ENCODE measurements at regions not wholly inside any gene's neighbourhood (a gene's known extent, or its start where the extent isn't known, plus 50 kb on each side); places are given as distances from the start of the nearest gene placed in this dataset.

DNA sequence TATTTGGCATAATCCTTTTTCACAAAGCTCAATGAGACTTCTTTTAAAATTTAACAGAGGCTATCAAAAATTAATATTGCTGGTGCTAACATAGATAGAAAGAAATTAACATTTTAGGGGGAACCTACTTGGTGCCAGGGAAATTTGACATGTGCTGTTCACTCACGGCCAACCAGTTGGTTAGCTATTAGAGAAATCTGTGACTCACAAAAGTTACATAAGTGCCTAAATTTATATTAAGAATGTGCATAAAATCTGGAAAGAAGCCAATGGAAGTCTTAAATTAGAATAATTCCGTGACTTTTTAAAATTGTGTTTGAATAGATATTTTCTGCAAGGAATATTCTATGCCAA, 184.3 kb upstream of the MAP2 start:
- TF ChIP-seq, protein P1, sequence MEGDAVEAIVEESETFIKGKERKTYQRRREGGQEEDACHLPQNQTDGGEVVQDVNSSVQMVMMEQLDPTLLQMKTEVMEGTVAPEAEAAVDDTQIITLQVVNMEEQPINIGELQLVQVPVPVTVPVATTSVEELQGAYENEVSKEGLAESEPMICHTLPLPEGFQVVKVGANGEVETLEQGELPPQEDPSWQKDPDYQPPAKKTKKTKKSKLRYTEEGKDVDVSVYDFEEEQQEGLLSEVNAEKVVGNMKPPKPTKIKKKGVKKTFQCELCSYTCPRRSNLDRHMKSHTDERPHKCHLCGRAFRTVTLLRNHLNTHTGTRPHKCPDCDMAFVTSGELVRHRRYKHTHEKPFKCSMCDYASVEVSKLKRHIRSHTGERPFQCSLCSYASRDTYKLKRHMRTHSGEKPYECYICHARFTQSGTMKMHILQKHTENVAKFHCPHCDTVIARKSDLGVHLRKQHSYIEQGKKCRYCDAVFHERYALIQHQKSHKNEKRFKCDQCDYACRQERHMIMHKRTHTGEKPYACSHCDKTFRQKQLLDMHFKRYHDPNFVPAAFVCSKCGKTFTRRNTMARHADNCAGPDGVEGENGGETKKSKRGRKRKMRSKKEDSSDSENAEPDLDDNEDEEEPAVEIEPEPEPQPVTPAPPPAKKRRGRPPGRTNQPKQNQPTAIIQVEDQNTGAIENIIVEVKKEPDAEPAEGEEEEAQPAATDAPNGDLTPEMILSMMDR (IDR thresholded peaks at IDR 0.05): no peak
- no peak for TF ChIP-seq POLR2A (IDR thresholded peaks at IDR 0.05)

Data from Peyer's patch (tissue), 4 donors.